ENCODE measurements at regions not wholly inside any gene's neighbourhood (a gene's known extent, or its start where the extent isn't known, plus 50 kb on each side); places are given as distances from the start of the nearest gene placed in this dataset.
"Not testable (repeated sequence)": the region's sequence is repeated elsewhere in the genome, so short reads cannot be mapped to it uniquely, and the experiment has no call there.

GRCh38 chr2:14779252-14779651 lies 146.7 kb downstream of the LRATD1 start (continued):
- TF ChIP-seq E2F8 (IDR thresholded peaks at IDR 0.05; ENCODE audit: low read depth, partially characterized antibody): no peak
- TF ChIP-seq ATF2 (IDR thresholded peaks at IDR 0.05; ENCODE audit: low read length): no peak

GRCh38 chr2:14781142-14781541 lies 148.6 kb downstream of the LRATD1 start:
- H3K79me2 ChIP-seq (ENCODE audit: control insufficient read depth, insufficient read depth, low read length): no peaks in the 10 kb centered on the region
- no peak overlapping the region for H3K9ac ChIP-seq (ENCODE audit: control insufficient read depth, insufficient read depth, low read length)
- ATAC-seq (no peak), FAIRE-seq (no peak), DNase-seq (ENCODE audit: low read depth, low spot score) (no peak)
- CTCF ChIA-PET: no interaction called here
- no peaks in the 10 kb centered on the region for H3K4me1 ChIP-seq (ENCODE audit: control insufficient read depth, insufficient read depth, low read length)
- SMC1A ChIA-PET (ENCODE audit: uncharacterized antibody, unreplicated experiment): interaction anchor here (0.9 kb wide), 1 partner anchor 127 kb away, joined by 3 read pairs; no protein-coding TSS in a partner anchor
- intact Hi-C loops (cut with micrococcal nuclease; ENCODE audit: unreplicated experiment) (no loop called here), in situ Hi-C loops (cut with MboI) (no loop called here)
- H3K4me2 ChIP-seq (ENCODE audit: control insufficient read depth, insufficient read depth): no peak overlapping the region
- RAD21 ChIA-PET (ENCODE audit: unreplicated experiment): no interaction called here
- BruUV-seq (replicated peaks): no TSS peak
- H4K20me1 ChIP-seq (ENCODE audit: control insufficient read depth, insufficient read depth): no peaks in the 10 kb centered on the region
- H3K9me3 ChIP-seq (replicated peaks; ENCODE audit: control insufficient read depth, insufficient read depth, low read length): no peaks in the 10 kb centered on the region
- H2AFZ ChIP-seq (ENCODE audit: control insufficient read depth, low read depth, low read length): no peak overlapping the region
- TF ChIP-seq BCLAF1 (IDR thresholded peaks at IDR 0.05) (no peak), NR2F1 (conservative IDR thresholded peaks at IDR 0.05) (no peak), CHD4 (IDR thresholded peaks at IDR 0.05) (no peak), IKZF2 (IDR thresholded peaks at IDR 0.05) (no peak), BRCA1 (IDR thresholded peaks at IDR 0.05; ENCODE audit: low read depth, low read length) (no peak), SREBF1 (IDR thresholded peaks at IDR 0.05; ENCODE audit: low read length) (no peak), RUNX3 (IDR thresholded peaks at IDR 0.05; ENCODE audit: low read length) (no peak), MTA3 (IDR thresholded peaks at IDR 0.05; ENCODE audit: borderline replicate concordance, low read length) (no peak), PAX8 (IDR thresholded peaks at IDR 0.05) (no peak)
- no peak overlapping the region for H3K4me3 ChIP-seq
- no peaks in the 10 kb centered on the region for H3K27me3 ChIP-seq (replicated peaks in 1 of 2; ENCODE audit: control insufficient read depth in 2 of 2, insufficient read depth in 2 of 2, low read length in 1 of 2)
- POLR2A ChIA-PET: no interaction called here
- H3K27ac ChIP-seq (ENCODE audit: control insufficient read depth, insufficient read depth): no peak overlapping the region
- H3K36me3 ChIP-seq (ENCODE audit: control insufficient read depth in 2 of 2, insufficient read depth in 2 of 2, low read length in 1 of 2): no peaks in the 10 kb centered on the region
- 10% methylated on average over 4 of the region's 4 CpGs for WGBS (ENCODE audit: insufficient coverage, insufficient replicate concordance, low lambda C conversion rate, missing lambda C conversion rate)

GRCh38 chr2:14788814-14789213 lies 156.3 kb downstream of the LRATD1 start:
- POLR2A ChIA-PET; in situ Hi-C loops (cut with MboI); FAIRE-seq; RAD21 ChIA-PET (ENCODE audit: unreplicated experiment); H3K36me3 ChIP-seq (ENCODE audit: control insufficient read depth in 2 of 2, insufficient read depth in 2 of 2, low read length in 1 of 2); intact Hi-C loops (cut with micrococcal nuclease; ENCODE audit: unreplicated experiment); DNase-seq (ENCODE audit: low read depth, low spot score); CTCF ChIA-PET; H3K4me1 ChIP-seq (ENCODE audit: control insufficient read depth, insufficient read depth, low read length); H3K79me2 ChIP-seq (ENCODE audit: control insufficient read depth, insufficient read depth, low read length); H3K9me3 ChIP-seq (replicated peaks; ENCODE audit: control insufficient read depth, insufficient read depth, low read length); H3K4me2 ChIP-seq (ENCODE audit: control insufficient read depth, insufficient read depth); BruUV-seq (replicated peaks); H4K20me1 ChIP-seq (ENCODE audit: control insufficient read depth, insufficient read depth); H3K27ac ChIP-seq (ENCODE audit: control insufficient read depth, insufficient read depth); H3K9ac ChIP-seq (ENCODE audit: control insufficient read depth, insufficient read depth, low read length); H3K27me3 ChIP-seq (replicated peaks in 1 of 2; ENCODE audit: control insufficient read depth in 2 of 2, insufficient read depth in 2 of 2, low read length in 1 of 2); H3K4me3 ChIP-seq; SMC1A ChIA-PET (ENCODE audit: uncharacterized antibody, unreplicated experiment); H2AFZ ChIP-seq (ENCODE audit: control insufficient read depth, low read depth, low read length); ATAC-seq: not testable (repeated sequence)
- whole genome bisulfite sequencing (ENCODE audit: insufficient coverage, insufficient replicate concordance, low lambda C conversion rate, missing lambda C conversion rate): 63% methylated on average over 6 of the region's 9 CpGs

All from GM12878 (cell line).